HG03571 (cell line): ENCODE measurements at regions not wholly inside any gene's neighbourhood (a gene's known extent, or its start where the extent isn't known, plus 50 kb on each side); places are given as distances from the start of the nearest gene placed in this dataset.

Experiments
- ATAC-seq: cut with Tn5 transposase; IDR thresholded peaks from one replicate; pipeline ENCODE4 v1.9.1; 2021; ENCODE audit not compliant: unreplicated experiment

DNA sequence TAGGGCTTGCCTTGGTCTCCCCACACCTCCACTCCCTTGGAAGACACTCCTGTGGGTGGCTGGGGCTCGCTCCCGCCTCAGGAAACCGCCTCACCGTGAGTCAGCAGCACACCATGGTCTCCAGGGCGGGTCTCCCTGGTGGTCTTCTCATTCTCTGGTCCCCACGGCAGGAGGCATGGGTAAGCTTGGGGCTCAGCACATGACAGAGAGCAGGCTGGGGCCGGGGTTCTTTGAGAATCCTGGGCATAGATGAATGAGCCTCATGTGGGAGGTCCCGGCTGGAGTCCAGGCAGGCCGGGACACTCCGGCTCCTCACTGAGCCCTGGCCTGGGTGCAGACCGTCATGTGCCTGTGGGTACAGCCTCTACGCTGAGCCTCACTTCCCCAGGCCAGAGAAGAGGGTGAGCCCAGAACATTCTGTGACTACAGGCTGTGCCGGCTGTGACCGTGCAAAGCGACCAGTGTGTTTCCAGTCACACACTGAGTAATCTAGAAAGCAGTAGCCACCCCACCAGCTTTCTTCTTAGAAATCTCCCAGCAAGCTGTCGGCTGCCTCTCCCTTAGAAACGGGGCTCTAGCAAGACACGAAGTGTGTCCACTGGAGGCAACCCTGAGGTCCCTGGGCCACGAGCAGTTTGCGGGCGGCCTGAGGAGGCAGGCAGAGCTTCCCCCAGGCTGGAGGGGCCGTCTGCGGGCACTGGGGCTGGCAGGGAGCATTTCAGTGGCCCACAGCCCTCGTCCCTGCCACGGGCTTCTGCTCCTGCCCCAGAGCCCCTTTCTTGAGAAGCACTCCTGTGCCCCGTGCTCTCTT is 93.1 kb downstream of the RHOB start:
- no peak for ATAC-seq

DNA sequence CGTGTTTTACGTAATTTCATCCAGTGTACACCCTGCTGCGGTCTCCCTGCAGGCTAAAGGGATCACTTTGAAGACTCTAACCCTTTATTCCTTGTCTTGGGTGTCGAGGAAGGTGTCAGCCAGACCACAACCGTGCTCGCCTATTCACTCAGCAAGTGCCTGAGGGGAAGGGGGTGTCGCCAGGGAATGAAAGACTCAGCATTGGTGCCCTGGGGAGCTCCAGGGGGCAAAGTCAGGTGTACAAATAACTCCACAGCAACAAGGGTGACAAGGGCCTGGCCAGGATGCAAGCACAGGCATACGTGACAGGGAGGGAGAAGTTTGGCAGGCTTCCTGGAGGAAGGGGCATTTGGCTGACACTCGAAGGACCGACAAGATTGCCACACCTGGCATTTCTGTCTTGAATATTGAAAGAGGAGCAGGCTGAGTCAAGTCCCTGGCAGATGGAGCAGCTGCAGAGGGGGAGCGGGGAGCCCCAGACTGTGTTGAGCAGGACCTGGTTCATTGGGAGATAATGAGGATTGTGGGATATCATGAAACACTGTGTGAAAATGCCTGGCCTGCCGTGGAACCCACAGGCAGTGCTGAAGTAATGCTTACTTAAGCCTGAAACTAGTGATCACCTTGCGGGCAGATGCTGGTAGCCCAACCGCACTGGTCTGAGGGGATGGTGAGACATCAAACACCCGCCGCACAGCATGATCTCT is 93.9 kb downstream of the RHOB start:
- ATAC-seq = no peak

DNA sequence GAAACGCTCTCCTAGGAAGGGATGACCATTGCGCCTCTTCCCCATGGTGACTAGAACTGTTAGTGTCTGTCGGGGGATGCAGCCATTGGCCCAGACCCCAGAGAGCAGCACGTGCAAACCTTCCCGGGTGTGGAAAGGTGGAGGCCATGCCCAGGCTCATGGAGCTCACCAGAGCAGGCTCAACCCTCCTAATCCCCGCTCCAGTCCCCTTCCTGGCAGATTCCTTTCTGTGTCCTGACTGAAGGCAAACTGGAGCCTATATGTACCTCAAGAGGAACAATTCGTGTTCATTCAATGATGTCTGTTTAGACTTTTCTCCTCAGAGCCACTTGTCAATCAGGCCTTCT is 94.4 kb downstream of the RHOB start:
- no peak for ATAC-seq

DNA sequence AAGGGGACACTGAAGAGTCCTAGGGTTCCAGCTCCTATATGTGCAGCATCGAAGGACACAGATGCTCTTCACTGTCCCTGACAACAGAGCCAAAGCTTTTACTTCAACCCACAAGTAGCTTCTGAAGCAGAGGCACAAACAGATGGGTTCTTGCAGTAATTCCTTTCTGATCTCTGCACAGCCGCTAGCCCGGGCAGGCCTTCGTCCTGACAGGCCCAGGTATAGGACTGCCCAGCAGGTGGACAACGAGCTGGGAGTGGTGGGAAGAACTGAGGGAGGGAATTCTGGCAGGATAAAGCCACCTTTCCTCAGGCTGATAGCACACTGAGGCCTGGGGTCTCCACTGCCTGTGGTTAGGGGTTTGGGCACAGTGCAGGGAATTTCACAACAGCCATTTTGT is 94.8 kb downstream of the RHOB start:
- no peak for ATAC-seq

DNA sequence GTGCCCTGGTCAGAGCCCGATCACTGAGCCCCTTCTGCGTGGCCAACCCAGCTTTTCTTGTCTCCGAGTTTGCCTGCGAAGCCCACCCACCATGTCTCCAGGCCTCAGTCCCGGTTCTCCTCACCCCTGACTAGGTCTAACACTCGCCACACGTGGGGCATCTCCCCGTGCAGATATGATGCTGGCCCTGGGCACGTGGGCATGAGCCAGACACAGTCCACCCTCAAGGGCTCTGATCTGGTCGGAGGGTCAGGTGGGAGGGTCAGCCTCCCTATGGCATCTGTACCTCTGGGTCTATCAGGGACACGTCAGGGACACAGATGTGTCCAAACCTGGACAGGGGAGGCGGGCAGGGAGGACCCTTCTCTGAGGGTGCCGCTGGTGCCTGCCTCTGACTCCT is 95.4 kb downstream of the RHOB start:
- no peak for ATAC-seq

DNA sequence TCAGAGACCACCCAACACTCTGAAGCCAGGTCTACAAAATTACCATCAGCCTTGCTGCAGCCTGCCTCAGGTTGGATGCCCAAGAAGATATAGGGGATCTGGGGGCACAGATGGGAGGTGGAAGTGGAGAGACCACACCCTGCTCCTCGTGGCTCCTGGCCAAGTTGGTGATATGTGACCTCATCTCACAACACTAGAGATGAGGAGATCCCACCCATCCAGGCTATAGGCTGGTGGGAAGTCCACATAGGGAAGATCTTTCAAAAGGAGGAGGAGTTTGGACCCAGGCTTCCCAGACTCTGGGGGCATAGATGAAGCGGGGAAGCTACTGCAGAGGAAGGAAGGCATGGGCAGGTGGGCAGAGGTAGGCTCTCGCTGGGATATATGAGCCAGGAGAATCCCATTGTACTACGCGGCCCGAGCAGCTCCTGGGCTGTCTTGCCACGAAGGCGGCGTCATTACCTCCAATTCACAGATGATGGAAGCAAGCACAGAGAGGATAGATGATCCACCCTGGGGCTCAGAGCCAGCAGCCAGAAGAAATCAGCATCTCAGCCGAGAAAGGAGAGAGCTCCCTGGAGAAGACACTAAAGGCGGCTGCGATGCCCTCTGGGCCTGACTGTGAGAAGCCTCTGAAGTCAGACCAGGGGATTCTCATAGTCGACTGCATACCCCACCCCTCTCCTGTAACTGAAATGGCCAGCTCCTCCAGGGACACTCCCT is 96.0 kb downstream of the RHOB start:
- no peak for ATAC-seq

DNA sequence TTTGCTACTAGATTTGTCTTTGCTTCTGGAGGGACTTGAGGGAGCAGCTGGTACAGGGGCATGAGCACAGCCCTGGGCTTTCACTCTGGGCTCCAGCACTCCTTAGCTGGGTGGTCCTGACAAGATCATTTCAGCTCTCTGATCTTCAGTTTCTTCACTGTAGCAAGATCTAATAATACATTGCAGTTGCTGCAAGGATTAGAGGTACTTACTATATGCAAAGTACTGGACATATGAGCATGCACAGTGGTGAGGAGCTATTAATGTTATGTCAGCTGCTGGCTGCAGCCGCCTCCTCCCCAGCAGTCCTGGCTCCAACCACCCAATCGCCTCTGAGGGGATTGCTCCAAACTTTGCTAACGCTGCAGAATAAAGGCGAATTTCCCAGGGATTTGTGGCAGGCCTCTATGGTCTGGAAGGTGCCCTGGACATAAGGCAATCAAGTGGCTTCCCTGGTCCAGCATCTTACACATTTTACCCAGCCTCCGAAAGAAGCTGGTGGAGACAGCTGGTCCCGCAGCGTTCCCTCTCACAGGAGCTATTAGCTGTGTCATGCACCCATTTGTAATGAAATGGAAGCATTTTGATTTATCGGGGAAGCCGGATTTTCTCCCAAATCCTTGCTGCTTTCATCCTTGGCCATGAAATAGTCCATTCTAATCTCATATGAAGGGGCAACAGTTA is 96.7 kb downstream of the RHOB start:
- no peak for ATAC-seq

DNA sequence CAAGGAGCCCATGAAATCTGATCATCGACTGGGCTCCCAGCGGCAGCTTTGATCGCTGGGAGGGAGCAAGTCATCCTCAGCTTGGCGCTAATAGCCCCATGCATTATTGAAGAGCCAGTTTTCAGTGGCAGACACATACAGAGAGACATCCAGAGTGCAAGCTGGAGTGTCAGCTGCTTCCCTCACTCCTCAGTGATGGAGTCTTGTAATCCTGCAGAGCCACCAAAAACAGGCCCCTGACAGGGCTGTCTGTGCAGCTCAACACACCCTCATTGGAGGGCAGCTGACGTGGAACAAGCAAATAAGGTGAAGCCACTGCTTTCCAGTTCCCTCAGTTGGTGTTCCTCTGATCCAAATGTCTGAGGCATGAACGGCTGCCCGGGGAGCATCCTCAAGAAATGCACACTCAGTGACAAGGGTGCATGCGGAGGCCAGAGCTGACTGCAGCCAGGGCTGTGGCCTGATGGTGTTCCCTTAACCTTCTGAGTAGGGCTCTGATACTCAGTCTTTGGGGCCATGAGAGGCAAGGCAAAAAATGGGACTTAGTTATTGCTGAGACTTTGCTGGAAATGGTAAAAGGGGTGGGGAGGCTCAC is 97.4 kb downstream of the RHOB start:
- no peak for ATAC-seq

DNA sequence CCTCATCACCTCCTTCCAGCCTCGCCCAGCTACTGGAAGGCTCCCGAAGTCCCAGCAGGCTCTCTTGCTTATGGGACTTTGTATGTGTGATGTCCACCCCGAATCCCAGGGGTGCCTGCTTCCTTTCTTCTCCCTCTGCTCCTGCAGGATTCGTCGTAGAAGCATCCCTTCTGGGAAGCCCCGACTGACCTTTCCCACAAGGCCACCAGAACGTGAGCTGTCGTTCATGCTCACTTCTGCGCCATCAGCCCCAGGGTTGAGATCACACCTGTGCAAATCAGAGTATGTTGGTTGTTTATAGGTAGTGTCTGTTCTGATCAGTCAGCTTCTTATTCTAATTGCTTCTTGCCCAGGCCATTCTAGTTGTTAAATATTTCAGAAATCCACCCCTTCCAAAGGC is 101.8 kb downstream of the HS1BP3 start:
- ATAC-seq = no peak

DNA sequence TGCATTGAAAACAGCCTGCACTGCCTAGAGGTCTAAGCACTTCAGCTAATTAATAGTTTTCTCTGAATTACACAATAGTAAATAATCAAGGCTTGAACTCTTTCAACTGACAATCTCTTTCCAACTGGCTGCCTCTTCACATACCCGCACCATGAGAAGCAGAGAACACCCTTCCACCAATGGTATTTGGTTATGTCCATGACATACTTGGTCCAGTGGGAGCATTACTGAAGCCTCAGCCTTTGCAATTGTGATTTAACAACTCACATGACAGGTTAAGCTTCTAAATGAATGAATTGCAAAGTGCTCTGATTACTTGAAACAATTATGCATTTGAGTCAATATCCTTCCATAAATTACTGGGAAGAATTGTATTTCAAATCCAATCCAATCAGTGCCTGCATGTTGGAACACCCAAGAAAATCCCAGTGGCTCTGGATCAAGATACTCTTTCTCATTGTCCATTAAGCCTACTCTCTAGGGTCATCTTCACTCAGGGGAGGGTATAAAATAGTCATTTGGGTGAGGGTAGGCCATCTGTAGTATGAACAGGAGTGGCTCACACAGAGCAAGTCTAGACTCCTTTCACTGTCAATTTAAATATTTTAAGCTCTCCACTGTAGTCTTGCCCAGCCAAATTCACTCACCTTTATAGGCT is 101.1 kb downstream of the HS1BP3 start:
- ATAC-seq = no peak

DNA sequence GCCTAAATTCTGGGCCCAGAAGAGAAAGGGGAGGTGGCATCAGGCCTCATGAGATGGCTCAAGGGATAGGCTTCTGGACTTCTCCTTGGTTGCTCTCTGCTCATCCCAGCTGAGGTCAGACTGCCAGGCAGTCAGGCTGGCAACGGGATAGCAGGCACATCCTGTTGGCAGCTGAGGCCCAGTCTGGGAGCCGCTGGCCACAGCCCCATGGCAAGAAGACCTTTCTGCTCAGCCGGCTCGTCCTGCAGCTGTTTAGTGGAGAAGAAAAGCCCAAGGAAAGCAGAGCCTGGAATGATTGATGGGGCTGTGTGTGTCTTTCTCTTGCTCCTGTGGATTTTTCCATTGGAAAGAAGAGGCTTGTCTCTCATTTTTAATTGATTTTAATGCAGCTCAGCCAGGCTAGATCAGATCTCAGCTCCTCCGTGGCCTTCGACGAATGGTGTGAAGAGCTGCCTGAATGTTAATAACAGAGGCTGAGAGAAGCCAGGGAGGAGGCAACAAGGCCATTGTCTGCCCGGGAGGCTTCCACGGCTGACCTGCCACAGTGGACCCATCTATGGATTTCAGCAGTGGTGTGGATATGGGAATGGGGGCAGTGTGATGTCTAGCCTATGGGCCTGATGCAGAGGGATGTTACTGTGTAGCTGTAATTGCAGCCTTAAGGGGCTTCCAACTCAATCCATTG is 99.5 kb downstream of the HS1BP3 start:
- ATAC-seq = no peak

DNA sequence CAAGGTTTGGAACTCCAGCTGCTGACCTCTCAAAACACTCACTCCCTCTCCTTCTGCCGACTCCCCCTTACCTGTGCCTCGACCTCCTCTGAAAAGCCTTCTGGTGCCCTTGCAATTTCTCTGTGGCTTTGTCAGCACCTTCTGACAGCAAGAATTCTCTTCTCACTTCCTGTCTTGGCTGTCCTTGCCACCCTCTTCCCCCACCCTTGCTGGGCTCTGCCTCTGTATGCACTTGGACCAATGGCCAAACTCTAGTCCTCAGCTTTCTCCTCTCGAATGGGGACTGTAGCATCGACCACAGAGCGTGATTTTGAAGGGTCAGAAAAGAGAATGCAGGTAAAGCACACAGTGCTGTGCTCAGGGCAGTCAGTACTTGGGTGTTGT is 99.0 kb downstream of the HS1BP3 start:
- no peak for ATAC-seq

DNA sequence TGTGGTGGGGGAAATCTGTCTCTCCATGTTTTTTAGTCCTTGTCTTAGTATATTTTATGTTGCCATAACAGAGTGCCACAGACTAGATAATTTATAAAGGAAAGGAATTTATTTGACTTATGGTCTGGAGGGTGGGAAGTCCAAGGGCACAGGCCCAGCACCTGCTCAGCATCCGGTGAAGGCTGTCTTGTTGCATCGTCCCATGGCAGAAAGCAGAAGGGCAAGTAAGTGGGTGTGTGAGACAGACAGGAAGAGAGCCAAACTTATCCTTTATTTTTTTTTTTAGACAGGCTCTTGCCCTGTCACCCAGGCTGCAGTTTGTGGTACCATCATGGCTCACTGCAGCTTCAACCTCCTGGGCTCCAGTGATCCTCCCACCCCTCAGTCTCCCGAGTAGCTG is 98.1 kb downstream of the HS1BP3 start:
- no peak for ATAC-seq

DNA sequence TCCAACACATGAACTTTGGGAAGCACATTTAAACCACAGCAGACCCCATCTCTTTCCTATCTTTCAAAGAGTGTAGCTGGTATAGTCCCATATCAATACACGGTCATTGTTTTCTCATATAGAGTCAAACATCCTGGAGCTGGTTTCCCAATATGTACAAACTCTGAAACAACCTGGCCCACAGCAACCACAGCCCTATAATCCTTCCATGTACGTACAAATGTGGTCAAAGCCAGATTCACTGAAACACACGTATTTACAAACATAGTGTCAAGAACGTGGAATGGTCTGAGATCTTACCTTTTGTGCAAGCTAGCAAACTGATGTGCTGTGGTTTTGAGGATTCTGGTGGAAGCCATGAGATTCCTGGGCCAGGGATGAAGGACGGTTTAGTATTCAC is 97.3 kb downstream of the HS1BP3 start:
- ATAC-seq = no peak

DNA sequence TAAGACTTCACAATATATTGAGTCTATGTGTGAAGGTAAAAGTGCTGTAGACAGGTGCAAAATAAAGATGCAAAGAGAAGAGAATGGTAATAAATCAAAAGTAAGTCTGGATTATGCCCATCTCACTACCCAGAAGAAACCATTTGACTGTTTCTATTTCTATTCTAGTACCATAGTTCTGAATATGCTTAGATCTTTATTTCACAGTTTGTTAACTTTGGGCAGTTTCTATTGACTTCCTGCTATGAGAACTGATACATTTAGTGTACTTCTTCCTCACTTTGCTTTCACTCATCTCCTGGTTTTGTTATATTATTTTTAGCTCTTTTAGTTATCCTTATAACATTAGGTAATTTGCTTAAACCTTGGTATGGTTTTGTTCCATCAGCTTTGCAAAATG is 94.9 kb downstream of the HS1BP3 start:
- peak; percentile 46 for ATAC-seq

DNA sequence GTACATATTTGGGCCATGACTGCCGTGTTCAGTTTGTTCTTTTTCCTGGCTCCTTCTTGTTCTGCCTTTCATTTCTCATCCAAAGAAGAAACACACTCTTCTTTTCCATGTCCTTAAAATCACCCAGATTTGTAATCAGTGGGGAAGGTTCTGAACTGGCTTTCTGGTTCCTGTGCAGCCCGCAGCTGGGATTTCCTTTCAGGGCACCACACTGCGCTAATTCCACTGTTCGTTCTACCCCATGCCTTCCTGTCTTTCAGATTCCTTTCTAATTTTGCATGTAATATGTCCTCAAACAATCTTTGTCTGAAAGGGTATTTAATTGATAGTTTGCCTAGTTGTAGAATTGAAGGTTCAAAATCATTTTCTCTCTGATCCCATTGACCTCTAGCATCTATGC is 94.1 kb downstream of the HS1BP3 start:
- no peak for ATAC-seq

DNA sequence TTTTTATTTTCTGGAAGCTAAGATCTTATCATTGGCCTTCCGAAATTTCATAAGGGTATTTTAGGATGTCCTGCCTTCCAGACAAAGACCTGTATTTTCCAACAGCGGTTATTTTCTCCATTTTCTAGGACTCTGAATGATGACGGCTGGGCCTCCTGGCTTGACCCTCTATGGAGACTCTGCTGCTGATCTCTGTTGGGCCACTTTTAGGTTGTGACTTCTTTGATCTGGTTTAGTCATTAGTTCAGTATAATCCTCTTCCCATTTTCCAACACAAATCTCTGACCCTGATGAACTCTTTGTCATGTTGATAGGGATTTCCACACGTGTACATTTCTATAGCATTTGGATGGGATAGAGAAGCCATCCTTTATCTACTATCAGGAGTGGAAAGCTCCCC is 93.7 kb downstream of the HS1BP3 start:
- ATAC-seq = no peak

DNA sequence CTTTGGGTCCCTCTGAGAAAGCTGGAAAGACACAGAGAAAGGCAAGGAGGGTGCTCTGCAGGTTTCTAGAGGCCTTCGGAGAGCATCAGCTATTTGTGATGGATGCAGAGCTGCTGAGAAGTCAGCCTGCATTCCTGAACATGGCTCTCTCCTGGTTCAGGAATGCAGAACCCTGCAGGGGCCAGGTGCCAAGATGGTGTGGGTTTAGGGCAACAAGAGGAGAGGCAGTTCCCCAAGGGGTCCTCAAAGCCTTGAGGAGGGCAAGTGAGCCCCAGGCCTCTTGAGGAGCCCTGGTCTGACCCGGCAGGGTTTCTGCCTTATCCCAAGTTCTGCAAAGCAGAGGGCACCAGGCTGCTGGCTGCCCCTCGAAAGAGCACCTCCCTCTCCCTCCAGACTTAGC is 93.3 kb downstream of the HS1BP3 start:
- ATAC-seq = no peak

DNA sequence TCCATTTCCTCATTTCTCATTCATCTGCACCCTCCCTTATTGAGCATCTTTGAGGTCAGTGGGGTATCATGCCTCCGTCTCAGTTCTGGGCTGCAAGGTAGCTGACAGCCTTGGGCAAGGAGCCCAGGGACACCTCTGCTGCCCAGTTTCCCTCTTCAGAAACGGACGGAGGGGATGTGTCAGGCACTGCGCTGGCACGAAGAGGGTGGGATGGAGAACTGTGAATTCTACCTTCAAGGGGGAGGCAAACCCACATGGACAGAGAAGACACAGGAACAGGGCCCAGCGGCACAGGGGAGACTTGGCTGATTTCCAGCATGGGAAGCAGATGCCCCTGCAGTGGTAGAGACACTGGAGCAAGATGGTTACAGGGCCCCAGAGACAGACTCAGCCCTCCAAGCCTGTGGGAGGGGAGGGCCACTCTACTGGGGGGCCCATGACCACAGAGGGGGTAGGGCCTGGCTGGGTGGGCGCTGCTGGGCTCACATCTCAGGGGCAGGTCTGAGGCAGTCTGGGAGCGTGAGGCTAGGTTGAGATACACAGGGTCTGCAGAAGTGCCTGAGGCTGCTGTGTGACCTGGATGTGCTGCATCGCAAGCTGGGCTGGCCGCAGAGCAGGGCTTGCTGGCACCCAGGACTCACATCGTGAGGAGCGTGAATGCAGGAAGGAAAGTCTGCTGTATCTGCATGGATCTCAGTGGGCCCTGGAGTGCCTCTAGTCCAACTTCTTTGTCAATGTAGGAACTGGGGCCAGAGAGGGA is 92.3 kb downstream of the HS1BP3 start:
- no peak for ATAC-seq
